Left ventricle myocardium superior (tissue), 1 donor: ENCODE measurements at regions not wholly inside any gene's neighbourhood (a gene's known extent, or its start where the extent isn't known, plus 50 kb on each side); places are given as distances from the start of the nearest gene placed in this dataset.
"Not testable (repeated sequence)": the region's sequence is repeated elsewhere in the genome, so short reads cannot be mapped to it uniquely, and the experiment has no call there.

Source experiments
- ATAC-seq: fragments of 200-7000 bp; cut with Tn5 transposase; one replicate; pipeline ENCODE4 v1.9.1; 2020; ENCODE audit warnings: mild to moderate bottlenecking, moderate library complexity
- DNase-seq: peaks from one replicate; pipeline ENCODE4 v3.0.0-alpha.2; 2020
- intact Hi-C: fragments of 100-400 bp; cut with micrococcal nuclease; formaldehyde crosslinking; loops from one replicate; pipeline ENCODE4 v1.11.0; 2022
- donor health status: DM: no; HTN: yes; CAD: no; lungs with severe emphysema.

- ATAC-seq (no peak), DNase-seq (no peak)
- intact Hi-C loops: no loop called here
Observed at GRCh38 chr11:22456993-22457762, 119.0 kb downstream of the SLC17A6 start.

- ATAC-seq (no peak), DNase-seq (no peak)
- intact Hi-C loops: no loop called here
Observed at GRCh38 chr11:22454461-22455090, 116.4 kb downstream of the SLC17A6 start.

GRCh38 chr11:22449441-22449840 lies 111.3 kb downstream of the SLC17A6 start:
- intact Hi-C loops: no loop called here
- ATAC-seq: no peak
- DNase-seq: no peak

GRCh38 chr11:22444076-22444475 lies 105.9 kb downstream of the SLC17A6 start:
- no peak for DNase-seq
- intact Hi-C loops: no loop called here
- no peak for ATAC-seq

GRCh38 chr11:22441831-22442230 lies 103.7 kb downstream of the SLC17A6 start:
- DNase-seq (no peak), ATAC-seq (no peak)
- intact Hi-C loops: no loop called here

GRCh38 chr11:22435582-22435981 lies 97.4 kb downstream of the SLC17A6 start:
- intact Hi-C loops: loop anchor here (10.0 kb wide), 1 partner anchor 189 kb away; the partner anchor contains the start of gene FANCF
- DNase-seq, ATAC-seq: not testable (repeated sequence)

GRCh38 chr11:22433517-22433916 lies 95.3 kb downstream of the SLC17A6 start:
- DNase-seq (no peak), ATAC-seq (no peak)
- intact Hi-C loops: loop anchor here (10.0 kb wide), 1 partner anchor 191 kb away; the partner anchor contains the start of gene FANCF

GRCh38 chr11:22433094-22433455 lies 94.9 kb downstream of the SLC17A6 start:
- no peak for DNase-seq
- ATAC-seq: no peak

GRCh38 chr11:22432291-22433093 lies 94.3 kb downstream of the SLC17A6 start:
- intact Hi-C loops: loop anchor here (10.0 kb wide), 1 partner anchor 192 kb away; the partner anchor contains the start of gene FANCF
- DNase-seq (peak; percentile 46), ATAC-seq (peak; percentile 75)

More at GRCh38 chr11:22433094-22433455, 94.9 kb downstream of the SLC17A6 start:
- intact Hi-C loops: loop anchor here (10.0 kb wide), 1 partner anchor 192 kb away; the partner anchor contains the start of gene FANCF

- no peak for DNase-seq
- intact Hi-C loops: loop anchor here (10.0 kb wide), 1 partner anchor 194 kb away; the partner anchor contains the start of gene FANCF
Observed at GRCh38 chr11:22431106-22431505, 92.9 kb downstream of the SLC17A6 start.

GRCh38 chr11:22430639-22431038 lies 92.5 kb downstream of the SLC17A6 start:
- DNase-seq (no peak), ATAC-seq (no peak)
- intact Hi-C loops: loop anchor here (10.0 kb wide), 1 partner anchor 194 kb away; the partner anchor contains the start of gene FANCF

More at GRCh38 chr11:22431106-22431505, 92.9 kb downstream of the SLC17A6 start:
- no peak for ATAC-seq

- no peak for ATAC-seq
- DNase-seq: no peak
- intact Hi-C loops: loop anchor here (10.0 kb wide), 1 partner anchor 195 kb away; the partner anchor contains the start of gene FANCF
Observed at GRCh38 chr11:22430141-22430541, 92.0 kb downstream of the SLC17A6 start.
